NCI-H187 (cell line): ENCODE measurements at regions not wholly inside any gene's neighbourhood (a gene's known extent, or its start where the extent isn't known, plus 50 kb on each side); places are given as distances from the start of the nearest gene placed in this dataset.
"Not testable (repeated sequence)": the region's sequence is repeated elsewhere in the genome, so short reads cannot be mapped to it uniquely, and the experiment has no call there.

ENCODE experiments used
- DNase-seq, 2 experiments: peaks; one replicate each; lab custom pipeline; 2025; lab: John Stamatoyannopoulos, UW

DNA sequence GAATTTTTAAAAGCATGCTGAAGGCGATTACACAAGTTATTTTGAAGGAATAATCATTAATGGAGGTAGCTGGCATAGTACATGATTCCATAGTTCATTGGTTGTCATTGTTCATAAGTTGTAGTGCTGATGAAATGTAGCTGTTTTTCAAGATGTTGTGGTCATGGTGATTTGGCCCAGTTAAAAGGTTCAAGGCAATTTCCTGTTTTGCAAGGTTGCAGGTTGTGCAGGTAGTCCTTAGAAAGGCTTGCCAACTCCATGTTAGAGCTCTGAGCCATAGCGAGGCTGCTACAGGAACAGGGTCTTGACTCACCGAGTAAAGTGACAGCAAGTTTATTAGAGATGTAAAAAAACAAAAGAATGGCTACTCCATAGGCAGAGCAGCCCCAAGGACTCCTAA, 95.8 kb upstream of the CHORDC1 start:
- no peak for DNase-seq

DNA sequence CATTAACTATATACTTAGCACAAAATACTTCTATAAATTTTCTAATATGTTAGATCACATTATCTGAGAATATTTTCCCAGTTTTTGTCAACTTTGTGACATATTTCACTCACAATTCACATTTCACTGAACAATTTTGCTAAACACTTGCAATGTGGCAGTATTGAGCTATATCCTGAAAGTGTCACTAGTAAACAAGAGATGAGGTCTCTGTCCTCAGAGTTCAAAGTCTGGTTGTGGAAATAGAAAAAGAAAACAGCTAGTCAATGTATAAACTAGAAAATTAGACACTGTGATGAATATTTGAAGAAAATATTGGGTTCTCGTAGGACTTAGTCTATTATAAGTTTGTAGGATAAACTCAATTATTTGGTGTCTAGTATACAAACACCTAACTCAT, 87.4 kb upstream of the CHORDC1 start:
- no peak for DNase-seq

DNA sequence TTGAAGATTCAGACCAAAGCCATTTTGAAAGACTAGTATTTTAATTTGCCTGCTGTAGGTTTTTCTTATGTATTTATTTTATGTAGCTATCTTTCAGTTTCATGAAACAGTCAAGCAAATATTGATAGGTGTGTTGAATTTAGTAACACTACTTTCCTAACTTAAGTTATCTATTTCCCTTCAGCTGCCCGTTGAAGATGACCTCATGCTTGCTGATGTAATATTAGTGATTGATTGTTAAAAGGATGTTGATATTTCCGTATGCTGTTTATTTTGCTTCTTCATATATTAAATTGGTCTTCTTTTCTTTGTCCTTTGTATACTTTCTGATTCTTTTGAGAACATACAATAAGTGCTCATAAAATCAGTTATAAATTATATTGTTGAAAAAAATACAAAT, 86.8 kb upstream of the CHORDC1 start:
- DNase-seq = no peak

DNA sequence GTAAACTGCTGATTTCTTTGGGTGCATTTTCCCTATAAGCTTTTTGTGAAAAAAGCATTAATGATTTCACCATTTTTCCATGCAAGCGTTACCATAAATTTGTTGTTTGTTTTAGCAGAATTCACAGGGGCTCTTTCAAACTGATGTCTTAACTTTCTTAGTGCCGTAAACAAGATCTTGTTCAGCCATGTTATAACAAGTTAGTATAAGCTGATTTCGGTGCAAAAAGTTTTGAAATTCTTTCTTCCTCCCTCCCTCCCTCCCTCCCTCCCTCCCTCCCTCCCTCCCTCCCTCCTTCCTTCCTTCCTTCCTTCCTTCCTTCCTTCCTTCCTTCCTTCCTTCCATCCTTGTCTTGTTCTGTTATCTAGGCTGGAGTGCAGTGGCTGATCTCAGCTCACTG, 71.7 kb upstream of the CHORDC1 start:
- no peak for DNase-seq

DNA sequence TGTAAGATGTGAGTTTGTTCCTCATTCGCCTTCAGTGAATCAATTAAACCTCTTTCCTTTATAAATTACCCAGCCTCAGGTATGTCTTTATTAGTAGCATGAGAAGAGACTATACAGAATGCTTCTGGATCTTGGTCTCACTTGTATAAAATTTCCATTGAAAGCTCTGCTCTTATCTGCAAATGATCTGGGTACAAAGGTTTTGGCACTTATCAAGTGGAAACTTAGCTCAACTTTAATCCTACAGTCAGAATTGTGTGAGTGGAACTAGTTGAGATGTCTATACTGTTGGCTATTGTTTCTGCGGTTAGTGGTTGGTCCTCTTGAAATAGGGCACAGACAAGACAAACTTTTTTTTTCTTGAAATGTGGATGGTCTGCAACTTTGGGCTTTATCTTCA, 71.2 kb upstream of the CHORDC1 start:
- DNase-seq = no peak

DNA sequence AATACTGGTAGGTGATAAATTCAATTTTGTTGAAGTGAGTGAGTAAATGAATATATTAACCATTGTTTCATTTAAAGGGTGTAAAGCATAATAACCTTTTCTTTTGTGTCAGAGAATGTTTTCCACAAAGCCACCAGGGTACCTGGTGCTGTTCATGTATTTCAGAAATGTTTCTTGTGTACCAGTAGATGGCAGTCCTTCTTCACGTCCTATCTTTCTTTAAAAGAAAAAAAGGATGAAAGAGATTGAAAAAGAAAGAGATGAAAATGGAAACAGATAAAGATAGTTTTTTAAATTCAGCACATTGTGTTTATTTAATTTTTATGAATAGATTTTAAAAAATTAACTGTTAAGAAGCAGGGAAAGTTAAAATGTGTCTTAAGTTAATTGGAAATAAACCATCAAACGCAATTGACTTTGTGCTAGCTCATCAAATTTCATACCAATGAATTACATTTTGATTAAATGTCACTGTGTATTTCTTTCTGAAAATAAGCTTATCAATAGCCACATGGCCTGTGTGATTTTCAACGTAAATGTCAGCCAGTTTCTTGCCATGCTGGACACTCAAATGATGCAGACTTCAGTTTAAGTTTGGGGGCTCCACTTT, 65.5 kb upstream of the CHORDC1 start:
- DNase-seq = peak in 1 of 2 experiments; percentile 3

DNA sequence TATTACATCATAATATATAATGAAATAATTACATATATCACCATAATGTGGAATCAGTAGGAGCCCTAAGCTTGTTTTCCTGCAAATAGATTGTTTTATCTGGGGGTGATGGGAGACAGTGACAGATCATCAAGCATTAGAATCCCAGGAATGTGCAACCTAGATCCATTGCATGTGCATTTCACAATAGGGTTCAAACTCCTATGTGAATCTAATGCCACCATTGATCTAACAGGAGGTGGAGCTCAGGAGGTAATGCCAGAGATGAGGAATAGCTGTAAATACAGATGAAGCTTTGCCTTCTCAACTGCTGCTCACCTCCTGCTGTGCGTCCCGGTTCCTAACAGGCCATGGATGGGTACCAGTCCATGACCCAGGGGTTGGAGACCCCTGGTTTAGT, 63.8 kb upstream of the CHORDC1 start:
- DNase-seq = no peak

DNA sequence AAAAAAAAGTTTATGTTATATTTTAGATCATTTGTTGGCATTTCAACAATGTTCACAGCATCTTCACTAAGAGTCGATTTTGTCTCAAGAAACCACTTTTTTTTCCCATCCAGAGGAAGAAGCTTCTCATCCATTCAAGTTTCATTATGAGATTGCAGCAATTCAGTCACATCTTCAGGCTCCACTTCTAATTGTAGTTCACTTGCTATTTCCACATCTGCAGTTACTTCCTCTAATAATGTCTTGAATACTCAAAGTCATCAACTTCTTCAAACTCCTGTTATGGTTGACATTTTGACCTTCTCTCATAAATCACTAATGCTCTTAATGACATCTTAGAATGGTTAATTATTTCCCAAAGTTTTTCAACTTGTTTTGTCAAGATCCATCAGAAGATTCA, 61.3 kb upstream of the CHORDC1 start:
- no peak for DNase-seq

DNA sequence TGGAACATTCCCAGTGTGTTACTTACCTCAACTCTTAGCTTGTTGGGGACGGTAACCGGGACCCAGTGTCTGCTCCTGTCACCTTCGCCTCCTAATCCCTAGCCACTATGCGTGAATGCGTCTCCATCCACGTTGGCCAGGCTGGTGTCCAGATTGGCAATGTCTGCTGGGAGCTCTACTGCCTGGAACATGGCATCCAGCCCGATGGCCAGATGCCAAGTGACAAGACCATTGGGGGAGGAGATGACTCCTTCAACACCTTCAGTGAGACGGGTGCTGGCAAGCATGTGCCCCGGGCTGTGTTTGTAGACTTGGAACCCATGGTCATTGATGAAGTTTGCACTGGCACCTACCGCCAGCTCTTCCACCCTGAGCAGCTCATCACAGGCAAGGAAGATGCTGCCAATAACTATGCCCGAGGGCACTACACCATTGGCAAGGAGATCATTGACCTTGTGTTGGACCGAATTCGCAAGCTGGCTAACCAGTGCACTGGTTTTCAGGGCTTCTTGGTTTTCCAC, 59.8 kb upstream of the CHORDC1 start:
- DNase-seq = not testable (repeated sequence)

DNA sequence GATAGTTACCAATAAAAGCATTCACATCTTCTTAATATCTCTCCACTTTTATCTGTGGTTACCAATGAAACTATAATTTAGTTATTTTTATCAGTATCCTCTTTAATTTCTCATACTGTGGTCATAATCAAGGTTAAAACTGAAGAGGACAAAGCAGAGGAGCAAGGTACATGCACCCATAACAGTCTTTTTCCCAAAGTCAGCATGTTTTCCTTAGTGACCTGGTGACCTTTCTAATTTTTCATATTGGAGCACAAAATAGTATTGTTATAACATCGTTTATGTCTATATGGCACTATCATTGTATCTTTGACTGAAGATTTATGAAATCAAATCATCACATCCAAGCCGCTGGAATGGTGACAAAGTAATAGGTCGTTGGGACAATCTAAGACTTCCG, 51.5 kb upstream of the CHORDC1 start:
- no peak for DNase-seq
